ENCODE measurements at regions not wholly inside any gene's neighbourhood (a gene's known extent, or its start where the extent isn't known, plus 50 kb on each side); places are given as distances from the start of the nearest gene placed in this dataset.

DNA sequence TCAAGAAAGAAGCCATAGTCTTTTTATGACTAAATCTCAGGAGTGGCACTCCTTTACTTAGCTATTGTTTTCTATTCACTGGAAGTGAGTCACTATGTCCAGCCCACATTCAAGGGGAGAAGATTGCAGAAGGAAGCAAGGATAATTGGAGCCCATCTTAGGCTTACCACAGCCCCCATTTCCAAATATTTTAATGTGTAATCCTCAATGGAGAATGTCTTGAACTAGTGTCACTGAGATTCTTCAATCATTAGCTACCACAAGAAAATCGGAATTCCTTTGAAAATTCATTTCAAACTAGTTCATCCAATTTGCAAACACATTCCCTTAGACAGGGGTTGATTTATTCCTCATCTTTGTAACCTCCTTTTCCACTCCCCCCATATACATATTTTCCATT lies 84.7 kb downstream of the DLEU7 start:
- Mint-ChIP-seq H3K4me1 (peaks cover 23% of the 10 kb centered on the region), H3K36me3 (ENCODE audit: low read depth) (peaks cover 54% of the 10 kb centered on the region), H3K27ac (no peak overlapping the region), H3K4me3 (no peak overlapping the region), H3K27me3 (ENCODE audit: low read depth, poor library complexity) (peaks cover 4% of the 10 kb centered on the region), H3K9me3 (peaks cover 51% of the 10 kb centered on the region)
- DNase-seq: no peak
- no peak for TF ChIP-seq CTCF (IDR thresholded peaks at IDR 0.05)

- H3K9me3 Mint-ChIP-seq: peaks cover 32% of the 10 kb centered on the region
- peaks cover 35% of the 10 kb centered on the region for H3K36me3 Mint-ChIP-seq (ENCODE audit: low read depth)
- peaks cover 24% of the 10 kb centered on the region for H3K4me1 Mint-ChIP-seq
- no peak overlapping the region for H3K27ac Mint-ChIP-seq
- no peak for DNase-seq
- no peak for TF ChIP-seq CTCF (IDR thresholded peaks at IDR 0.05)
- H3K27me3 Mint-ChIP-seq (ENCODE audit: low read depth, poor library complexity): peaks cover 4% of the 10 kb centered on the region
- H3K4me3 Mint-ChIP-seq: no peak overlapping the region
These were observed 82.7 kb downstream of the DLEU7 start for GRCh38 chr13:50760751-50761150.

GRCh38 chr13:50761406-50761805 lies 82.1 kb downstream of the DLEU7 start:
- H3K9me3 Mint-ChIP-seq: peaks cover 27% of the 10 kb centered on the region
- TF ChIP-seq CTCF (IDR thresholded peaks at IDR 0.05): no peak
- no peak for DNase-seq
- H3K36me3 Mint-ChIP-seq (ENCODE audit: low read depth): peaks cover 31% of the 10 kb centered on the region
- no peak overlapping the region for H3K27ac Mint-ChIP-seq
- H3K27me3 Mint-ChIP-seq (ENCODE audit: low read depth, poor library complexity): peaks cover 4% of the 10 kb centered on the region
- H3K4me1 Mint-ChIP-seq: peaks cover 24% of the 10 kb centered on the region
- H3K4me3 Mint-ChIP-seq: no peak overlapping the region

DNA sequence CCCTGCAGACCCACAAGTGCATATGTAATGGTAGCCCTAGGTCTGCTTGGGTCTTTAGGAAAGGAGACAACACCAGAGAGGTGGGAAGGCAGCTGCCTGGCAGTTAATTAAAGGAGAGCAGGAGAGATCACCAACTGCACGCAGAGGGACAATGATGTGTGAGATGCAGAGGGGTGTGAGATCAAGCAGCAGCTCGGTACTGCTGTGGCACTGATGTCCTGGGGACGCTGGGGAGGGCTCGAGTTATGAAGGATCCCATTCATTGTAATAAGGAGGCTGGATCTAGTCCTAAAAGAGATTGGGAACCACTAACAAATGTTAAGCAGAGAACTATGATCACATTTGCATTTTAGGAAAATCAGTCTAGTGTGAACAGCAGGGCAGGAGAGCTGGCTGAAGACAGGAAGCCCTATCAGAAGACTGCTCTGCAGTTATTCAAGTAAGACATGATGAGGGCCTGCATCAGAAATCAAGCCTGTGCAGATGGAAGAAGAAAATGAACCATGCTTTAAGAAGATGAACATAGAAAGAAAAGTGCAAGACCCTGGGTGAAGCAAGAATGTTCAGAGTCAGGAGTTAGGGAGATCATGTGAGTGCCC lies 80.4 kb downstream of the DLEU7 start:
- H3K27ac Mint-ChIP-seq: no peak overlapping the region
- TF ChIP-seq CTCF (IDR thresholded peaks at IDR 0.05): no peak
- H3K4me3 Mint-ChIP-seq: no peak overlapping the region
- no peak for DNase-seq
- H3K4me1 Mint-ChIP-seq: peaks cover 14% of the 10 kb centered on the region
- H3K27me3 Mint-ChIP-seq (ENCODE audit: low read depth, poor library complexity): peaks cover 4% of the 10 kb centered on the region
- H3K9me3 Mint-ChIP-seq: peaks cover 13% of the 10 kb centered on the region
- peaks cover 17% of the 10 kb centered on the region for H3K36me3 Mint-ChIP-seq (ENCODE audit: low read depth)

GRCh38 chr13:50766013-50766412 lies 77.5 kb downstream of the DLEU7 start:
- Mint-ChIP-seq H3K27ac (no peak overlapping the region), H3K27me3 (ENCODE audit: low read depth, poor library complexity) (no peaks in the 10 kb centered on the region), H3K36me3 (ENCODE audit: low read depth) (peaks cover 7% of the 10 kb centered on the region)

More at GRCh38 chr13:50766013-50766412, 77.5 kb downstream of the DLEU7 start:
- DNase-seq: no peak
- no peak overlapping the region for H3K4me3 Mint-ChIP-seq
- H3K4me1 Mint-ChIP-seq: peaks cover 14% of the 10 kb centered on the region
- peaks cover 28% of the 10 kb centered on the region for H3K9me3 Mint-ChIP-seq
- TF ChIP-seq CTCF (IDR thresholded peaks at IDR 0.05): no peak

All from nephron progenitor cell (in vitro differentiated cells).